HT1080 (cell line): ENCODE measurements at regions not wholly inside any gene's neighbourhood (a gene's known extent, or its start where the extent isn't known, plus 50 kb on each side); places are given as distances from the start of the nearest gene placed in this dataset.
A peak's percentile ranks its signal among the peaks of the same experiment; 100 is the strongest.

Experiments used
- DNase-seq: peaks from one replicate; pipeline ENCODE4 v3.0.0-alpha.2; 2015; ENCODE audit warnings: low read depth

DNA sequence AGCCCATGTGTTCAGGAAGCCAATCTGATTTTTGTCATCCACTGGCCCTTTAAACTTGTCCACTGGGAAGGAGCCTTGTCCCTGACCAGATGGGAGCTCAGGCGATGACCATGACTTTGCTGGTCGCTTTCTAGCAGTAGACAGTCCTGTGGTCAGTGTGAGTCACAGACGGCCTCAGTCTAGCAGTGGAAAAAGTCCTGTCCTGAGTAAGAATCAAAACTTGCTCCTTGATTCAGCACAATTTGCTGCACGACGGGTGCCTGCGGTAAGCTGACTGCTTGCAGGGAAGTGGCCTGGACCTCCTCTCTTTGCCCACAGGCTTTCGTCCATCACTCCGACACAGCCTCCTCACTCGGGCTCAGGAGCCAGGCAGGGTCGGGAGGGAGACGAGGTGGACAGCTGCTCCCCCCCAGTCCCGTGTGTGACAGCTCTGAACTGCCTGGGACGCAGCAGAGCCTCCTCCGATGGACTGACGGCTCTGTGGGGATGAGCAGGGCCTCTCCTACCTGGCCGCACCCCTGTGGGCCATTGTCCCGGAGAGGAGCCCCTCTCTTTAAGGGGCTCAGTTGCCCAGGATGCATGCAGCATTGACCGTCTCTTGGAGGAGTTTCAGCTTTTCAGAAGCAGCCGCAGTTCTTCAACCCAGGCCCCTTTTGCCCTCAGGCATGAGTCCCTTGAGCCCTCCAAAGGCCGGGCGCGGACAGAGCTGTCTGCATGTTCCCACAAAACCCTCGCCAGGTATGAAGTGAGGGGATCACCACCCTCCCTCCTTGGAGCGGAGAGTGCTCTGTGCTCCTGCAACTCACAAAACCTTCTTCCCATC is 209.2 kb downstream of the ANKRD60 start:
- peak; percentile 80 for DNase-seq

DNA sequence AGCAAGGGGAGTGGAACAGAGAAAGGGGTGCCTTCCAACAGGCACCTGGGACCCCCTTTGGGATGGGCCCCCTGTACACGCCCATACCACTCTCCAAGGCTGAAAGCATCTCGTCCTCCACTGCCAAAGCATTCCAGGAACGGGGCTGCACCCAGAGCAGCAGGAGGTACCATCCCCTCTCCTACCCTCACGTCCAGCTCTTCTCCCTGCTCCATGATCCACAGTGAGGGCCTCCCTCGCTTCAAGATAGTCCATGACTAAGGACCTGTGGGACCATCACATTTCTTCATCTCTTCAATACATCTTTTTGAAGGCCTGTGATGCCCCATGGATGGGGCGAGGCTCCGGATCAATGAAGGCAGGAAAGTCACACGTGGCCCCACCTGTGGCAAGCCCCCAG is 209.9 kb downstream of the ANKRD60 start:
- no peak for DNase-seq

DNA sequence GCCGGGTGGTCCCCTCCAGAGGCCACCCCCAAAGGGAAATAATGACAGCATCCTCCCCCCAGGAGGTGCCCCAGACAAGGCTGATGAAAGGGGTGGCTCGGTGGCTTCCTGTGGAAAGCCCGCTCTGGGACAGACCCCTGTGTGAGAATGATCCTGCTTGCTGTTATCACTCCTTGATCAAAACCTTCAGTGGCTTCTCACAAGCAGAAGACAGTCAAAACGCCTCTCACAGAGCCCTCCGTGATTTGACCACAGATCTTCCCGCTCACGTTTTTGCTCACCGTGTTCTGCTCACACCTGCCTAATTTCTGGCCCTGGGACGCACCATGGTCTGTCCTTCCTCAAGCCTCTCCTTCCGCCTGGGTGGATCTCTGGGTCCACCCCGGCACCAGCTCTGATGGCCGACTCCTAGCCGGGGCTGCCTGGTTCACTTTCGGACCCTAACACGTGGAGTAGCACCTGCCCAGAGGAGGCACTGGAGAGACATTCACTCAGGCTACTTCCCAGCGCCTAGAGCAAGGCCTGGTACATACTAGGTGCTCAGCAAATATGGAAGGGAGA is 210.4 kb downstream of the ANKRD60 start:
- DNase-seq: no peak

DNA sequence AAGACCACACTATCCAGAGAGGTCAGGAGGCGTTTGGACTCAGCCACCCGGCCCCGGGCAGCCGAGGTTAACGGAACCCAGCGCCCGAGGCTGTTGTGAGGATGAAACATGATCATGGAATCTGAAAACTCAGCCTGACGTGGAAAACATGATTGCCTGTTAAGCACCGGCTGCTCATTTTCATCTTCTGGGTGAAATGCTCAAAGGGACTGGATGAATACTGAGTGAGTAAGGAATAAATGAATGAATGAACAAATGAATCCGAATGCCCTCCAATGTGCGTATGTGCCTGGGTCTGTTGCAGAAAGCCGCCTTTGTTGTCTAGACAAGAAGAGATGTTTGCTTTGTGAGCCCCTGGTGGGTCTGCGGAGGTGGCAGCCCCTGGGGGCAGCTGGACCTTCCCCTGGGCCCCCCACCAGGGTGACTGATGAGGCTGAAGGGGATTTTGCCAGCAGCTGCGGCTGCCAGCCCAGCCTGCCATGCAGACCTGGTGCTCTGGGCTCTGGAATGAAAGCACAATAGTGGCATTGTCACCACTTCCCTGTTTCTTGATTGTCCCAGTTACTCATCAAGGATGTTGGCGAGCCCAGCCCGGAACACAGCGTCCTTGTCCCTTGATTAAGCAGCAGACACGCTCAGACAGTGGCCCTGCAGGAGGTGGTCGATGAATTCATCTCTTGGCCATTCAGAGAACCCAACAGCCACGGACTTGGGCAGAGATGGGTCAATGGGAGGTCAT is 211.1 kb downstream of the ANKRD60 start:
- peak; percentile 96 for DNase-seq

DNA sequence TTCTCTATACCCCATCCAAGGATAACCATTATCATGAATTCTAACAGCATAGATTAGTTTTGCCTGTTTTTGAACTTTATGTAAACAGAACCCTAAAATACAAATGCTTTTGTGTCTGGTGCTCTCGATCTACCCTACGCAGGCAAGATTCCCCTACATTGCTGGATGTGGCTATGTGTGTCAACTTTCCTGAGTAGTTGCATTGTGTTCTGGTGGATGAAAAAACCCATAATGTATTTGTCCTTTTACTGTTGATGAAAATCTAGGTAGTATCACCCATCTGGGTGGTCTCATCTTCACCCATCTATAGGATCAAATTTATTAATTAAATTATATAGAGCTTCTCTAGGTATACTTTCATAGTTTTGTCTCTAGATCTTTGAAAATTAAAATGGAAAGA is 211.7 kb downstream of the ANKRD60 start:
- no peak for DNase-seq

DNA sequence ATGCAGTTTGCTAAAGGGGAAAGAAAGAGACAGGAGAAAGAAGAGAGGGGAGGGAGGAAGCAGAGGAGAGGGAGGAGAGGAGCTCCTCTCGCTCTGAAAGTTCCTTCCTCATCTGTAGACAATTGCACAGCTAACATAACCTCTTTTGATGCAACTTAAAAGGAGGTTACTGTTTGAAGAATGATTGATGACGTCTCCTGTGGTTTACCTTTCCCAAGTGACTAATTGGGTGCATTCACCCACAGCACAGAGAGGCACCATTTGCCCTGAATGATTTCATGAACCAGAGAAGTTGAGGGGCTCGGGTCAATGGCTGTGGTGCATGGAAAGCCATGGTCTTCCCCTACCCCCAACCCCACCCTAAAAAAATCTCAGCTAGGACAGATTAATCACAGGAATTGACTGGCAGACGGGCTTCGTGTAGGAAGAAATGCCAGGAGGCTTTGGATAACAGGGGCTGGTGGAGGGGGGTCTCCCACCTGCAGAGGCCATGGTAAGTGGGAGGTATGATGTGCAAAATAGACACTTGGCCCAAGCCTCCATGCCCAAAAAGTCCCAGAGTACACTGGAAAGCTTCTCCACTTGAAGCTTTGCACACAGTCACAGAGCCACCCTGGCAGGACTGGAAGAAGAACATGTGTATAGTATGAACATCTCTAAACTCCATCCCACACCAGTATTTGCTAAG is 213.7 kb downstream of the ANKRD60 start:
- peak; percentile 93 for DNase-seq

DNA sequence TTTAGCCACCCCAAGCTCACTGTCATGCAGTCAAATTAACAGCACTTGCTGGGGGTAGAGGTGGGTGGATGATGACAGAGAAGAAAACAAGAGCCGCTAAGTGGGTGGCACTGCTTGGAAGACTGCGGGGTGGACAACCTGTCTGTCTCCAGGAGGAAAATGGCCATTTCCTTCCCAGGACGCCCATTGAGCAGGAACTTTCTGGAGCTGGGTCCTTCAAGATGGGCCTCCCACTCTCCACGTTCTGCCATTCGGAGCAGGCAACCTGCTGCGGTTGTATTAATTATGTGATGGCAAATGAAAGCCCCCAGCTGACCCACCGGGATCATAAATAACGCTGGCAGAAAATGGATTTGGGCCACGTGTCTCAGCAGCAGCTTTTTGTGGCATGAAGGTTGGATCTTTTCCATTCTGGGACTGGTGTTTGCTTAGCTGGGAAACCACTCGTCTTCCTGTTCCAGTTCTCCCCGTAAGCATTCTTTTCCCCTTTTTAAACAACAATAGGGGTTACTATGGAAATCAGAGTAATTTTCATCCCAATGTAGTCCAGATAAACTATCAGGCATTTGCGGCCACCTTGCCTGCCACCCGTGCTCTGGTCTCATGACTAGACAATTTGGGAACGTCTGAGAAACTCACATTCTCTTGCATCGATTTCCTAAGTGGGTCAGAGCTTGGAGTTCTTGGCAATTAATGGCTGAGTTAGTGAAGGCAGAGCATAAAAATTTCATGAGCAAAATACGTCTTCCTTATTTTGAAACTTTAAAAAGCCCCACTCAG is 215.5 kb downstream of the ANKRD60 start:
- no peak for DNase-seq

DNA sequence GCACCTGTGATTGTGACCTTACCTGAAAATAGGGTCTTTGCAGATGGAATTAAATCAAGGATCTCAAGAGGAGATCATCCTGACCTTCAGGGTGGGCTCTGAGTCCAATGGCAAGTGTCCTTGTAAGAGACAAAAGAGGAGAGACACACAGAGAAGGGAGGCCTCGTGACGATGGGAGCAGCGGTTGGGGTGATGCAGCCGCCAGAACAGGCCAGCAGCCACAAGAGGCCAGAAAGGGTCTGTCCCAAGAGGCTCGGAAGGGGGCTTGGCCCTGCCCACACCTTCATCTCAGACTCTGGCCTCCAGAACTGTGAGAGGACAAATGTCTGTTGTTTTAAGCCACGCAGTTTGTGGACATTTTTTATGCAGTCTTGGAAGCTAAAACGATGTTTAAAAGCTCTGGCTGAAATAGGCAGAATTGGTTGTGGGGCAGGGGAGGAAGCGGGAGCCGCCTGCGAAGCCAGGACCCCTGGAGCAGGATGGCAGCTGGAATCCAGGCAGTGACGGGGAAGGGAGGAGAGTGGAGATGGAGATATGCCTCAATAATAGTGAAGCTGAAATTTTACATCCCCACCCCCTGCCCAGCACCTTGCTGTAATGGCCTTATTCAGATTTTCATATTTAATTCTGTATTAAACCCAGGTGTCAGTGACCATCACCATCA is 216.4 kb downstream of the ANKRD60 start:
- no peak for DNase-seq

DNA sequence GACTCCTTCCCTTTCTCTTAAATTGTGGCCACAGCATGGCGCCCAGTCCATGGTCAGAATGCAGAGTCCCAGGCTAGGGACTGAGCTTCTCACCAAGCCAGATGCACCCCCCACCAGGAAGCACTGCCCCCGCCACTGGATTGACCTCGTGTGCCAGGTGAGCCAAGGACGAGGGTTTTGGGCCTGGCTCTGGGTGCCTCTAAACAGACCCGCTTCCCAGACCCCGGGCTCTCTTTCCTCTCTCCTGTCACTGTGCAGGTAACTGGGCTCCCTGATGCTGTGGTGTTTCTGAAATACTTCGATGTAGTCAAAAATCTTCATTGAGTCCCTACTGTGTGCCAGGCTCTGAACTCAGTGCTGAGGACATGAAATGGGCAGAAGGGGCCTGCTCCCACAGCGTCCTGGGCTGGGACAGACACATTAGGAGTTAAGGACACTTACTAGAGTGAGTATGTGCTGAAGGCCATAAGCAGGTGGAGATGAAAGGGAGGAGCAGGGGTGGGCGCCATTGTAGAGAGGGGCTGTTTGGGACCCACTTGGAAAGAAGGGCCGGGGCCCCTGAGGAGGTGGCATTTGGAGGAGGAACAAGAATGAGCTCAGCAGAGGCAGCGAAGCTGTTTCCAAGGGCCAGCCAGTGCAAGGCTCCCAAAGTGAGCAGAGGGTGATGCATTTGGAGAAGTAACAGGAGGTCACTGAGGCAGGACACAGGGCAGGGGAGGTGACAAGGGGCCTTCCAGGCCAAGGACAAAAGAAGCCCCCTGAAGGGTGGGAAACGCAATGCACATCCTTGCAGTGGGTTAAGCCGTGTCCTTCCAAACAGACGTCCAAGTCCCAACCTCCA is 217.1 kb downstream of the ANKRD60 start:
- DNase-seq: no peak

DNA sequence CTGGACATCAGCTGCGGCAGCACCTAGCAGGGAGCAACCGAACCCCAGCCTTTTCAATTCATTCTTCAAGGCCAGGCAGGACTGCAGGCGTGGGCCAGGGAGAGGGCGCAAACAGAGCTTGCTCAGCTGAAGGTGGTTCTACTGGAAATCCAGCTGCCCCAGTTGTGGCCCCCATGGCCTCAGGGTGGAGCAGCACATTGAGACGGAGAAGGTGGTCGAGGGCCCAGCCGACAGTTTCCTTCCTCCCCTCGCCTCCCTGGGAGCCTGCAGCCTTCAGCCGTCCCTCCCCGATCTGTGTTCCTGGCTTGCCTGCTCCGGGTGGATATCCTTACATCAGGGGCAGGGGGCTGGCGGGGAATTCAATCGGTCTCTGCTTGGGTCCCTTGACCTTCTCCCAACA is 217.8 kb downstream of the ANKRD60 start:
- DNase-seq: no peak

DNA sequence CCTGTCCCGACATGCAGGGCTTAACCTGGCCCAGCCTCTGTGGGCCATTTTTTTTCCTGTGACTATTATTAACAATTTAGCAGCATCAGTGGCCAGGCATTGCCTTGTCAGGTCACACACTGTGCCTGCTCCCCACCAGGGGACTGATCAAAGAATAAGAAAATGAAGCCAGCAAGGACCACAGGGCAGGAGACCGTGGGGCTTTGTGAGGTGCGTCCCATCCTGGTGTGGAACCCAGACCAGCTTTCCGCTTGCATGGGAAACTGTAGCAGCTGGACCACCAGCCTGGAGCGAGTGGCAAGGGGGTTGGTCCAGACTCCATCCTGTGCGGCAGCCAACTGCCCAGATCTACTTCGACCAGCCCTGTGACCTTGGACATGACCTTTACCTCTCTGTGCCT is 218.3 kb downstream of the ANKRD60 start:
- DNase-seq: no peak

DNA sequence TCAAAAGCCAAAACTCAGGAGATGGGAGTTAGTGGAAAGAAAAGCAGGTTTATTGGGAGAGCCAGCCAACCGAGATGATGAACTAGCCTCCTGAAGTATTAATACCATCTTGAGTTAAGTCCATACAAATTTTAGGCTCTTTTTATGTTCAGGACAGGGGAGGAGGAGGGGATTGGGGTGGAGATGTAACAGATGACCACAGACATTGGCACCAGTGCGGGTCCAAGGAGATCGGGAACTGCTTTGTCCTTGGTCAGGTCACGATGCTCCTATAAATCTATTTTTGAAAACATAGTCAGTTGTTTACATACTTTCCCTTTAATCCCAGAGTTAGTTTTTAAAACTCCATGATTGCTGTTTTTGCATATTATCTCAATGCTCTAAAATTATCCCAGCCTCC is 219.6 kb downstream of the ANKRD60 start:
- DNase-seq: no peak

DNA sequence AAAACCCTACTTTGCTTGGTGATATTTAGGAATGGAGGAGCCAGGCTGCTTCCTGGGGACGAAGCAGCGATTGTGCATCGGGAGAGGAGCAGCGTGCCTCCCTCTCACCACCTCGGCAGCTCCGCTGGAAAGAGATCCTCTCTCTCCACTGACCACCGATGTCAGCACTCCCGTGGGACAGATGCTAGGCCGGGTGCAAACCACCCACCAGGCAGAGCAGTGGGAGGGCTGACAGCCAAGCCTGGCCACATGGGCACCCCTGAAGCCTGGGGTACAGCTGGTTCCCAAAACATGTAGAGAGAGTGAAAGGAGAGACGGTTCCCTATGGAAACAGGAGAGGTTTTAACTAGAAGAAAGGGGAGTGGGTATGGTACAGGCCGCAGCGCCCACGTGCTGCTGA is 220.0 kb downstream of the ANKRD60 start:
- no peak for DNase-seq

DNA sequence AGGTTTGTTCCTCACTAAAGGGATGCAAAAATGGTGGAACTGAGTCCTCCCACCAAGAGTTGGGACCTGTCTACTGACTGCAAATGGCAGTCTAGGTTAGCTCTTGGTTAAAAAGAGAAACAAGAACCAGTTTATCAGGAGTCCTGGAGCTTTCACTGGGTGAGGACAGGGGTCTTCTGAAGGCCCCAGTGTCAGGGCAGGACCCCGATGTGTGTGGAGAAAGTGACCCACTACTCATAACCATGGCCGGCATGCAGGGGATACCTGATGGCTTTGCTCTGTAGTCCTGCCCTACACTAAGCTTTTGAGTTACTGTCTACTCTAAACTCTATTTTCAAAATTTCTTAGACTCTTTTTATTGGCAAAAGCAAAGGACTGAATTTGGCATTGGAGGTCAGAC is 220.5 kb downstream of the ANKRD60 start:
- DNase-seq: no peak

DNA sequence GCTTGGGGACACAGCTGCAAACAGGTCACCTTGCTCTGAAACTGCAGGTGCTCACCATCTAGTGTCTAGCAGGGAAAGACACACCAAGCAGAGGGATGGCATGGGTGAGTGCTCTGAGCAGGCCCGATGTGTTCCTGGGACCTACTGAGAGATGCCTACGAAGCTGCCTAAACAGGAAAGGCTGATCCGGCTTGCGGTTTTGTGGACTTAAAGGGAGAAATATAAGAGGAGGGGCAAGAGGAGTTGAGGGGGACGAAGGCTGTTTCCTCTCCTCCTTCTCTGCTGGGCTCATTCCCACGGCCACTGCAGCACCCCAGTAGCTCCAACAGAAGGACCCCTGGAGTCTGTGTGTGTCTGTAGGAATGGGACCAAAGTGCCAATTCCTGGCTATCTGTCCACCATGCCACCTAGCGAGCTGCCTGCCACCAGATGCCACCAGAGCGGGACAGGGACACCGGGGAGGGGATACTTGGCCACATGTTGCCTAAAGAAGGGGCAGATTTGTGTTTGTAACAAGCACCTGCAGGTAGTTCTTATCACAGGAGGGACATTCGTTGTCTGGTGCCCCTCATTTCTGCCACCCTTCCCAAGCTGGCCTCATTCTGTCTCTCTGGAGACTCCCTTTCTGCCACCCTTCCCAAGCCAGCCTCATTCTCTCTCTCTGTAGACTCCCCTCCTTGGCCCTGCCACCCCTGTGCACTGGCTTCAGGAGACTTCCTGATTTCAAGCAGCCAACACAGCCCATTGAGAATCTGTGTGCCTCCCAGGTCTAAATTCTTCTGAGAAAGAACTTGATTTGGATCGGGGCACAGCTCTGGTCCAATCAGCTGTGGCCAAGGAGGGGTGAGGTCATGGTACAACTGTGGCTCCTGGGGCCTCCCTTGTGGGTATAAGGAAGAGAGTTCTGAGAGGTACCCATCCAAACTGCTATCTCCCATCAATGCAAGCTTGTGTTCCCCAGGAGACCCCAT is 221.8 kb downstream of the ANKRD60 start:
- DNase-seq: peak; percentile 49

DNA sequence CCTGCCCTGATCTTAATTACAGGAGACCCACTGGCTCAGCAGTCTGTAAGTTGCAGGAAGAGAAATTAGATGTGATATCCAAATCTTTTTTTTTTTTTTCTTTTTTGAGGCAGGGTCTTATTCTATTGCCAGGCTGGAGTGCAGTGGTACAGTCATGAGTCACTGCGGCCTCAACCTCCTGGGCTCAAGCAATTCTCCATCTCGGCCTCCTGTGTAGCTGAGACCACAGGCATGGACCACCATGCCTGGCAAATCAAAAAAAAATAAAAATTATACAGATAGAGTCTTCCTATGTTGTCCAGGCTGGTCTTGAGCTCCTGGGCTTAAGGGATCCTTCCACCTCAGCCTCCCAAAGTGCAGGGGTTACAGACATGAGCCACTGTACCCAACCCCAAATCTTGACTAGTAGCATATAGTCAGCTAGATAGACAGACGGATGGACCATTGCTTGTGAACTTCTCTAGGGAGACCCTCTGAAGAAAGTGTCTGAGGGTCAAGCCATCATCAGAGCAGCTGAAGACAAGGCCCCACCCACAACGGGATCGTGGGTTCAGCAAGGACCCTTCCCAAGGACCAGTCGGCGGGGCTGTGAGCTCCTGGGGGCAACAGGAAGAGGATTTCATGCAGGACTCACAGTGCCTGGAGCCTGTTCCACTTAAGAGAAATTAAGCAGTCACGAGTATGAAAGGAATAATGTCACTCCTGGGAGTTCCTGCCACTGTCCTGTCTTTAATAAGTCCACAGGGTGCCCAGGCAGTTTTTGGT is 222.7 kb downstream of the ANKRD60 start:
- no peak for DNase-seq

DNA sequence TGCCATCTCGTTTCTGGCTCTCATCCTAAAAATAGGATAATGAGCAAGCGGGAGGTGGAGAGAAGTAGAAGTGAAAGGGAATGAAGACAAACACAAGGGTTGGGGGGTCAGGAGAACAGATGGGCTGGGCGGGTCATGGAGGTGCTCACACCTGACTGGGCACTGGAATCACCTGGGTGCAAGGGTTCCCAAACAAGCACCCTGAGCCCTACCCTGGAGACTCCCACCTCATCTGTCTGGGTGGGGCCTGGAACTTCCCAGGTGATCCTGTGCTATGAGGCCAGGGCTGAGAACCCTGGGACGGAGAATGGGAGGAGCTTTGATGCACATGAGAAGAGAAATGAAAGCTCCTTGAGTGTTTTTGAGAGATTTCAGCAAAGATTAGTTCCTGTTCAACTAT is 223.6 kb downstream of the ANKRD60 start:
- no peak for DNase-seq

DNA sequence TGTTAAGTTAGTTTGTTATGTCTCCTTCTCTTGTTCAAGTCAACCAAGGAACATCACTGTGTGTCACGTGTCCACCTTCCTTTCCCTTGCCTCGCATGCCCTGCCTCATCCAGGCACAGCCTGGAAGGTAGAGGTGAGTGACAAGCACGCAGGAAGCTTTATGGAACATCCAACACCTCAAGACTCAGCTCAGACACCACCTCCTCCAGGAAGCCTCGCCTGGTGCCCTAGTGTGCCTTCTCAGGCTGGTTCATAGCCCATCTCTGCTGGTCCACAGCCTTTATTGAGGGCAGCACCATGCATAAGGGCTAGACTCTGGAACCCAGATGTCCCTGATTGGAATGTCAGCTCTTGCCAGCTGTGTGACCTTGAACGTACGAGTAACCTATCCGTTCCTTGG is 224.3 kb downstream of the ANKRD60 start:
- DNase-seq: no peak
